HG03039 (cell line): ENCODE measurements at regions not wholly inside any gene's neighbourhood (a gene's known extent, or its start where the extent isn't known, plus 50 kb on each side); places are given as distances from the start of the nearest gene placed in this dataset.

Experiments
- ATAC-seq: cut with Tn5 transposase; IDR thresholded peaks from one replicate; pipeline ENCODE4 v1.9.1; 2021; ENCODE audit warnings: mild to moderate bottlenecking, moderate library complexity; ENCODE audit not compliant: unreplicated experiment

- no peak for ATAC-seq
Measured at GRCh38 chr7:15783987-15784693, 97.7 kb upstream of the MEOX2 start.

GRCh38 chr7:15782656-15783055 lies 96.2 kb upstream of the MEOX2 start:
- no peak for ATAC-seq

GRCh38 chr7:15781944-15782343 lies 95.5 kb upstream of the MEOX2 start:
- ATAC-seq: no peak

- ATAC-seq: no peak
Measured at GRCh38 chr7:15780271-15780670, 93.8 kb upstream of the MEOX2 start.

GRCh38 chr7:15778191-15778590 lies 91.7 kb upstream of the MEOX2 start:
- no peak for ATAC-seq

GRCh38 chr7:15765753-15766152 lies 79.3 kb upstream of the MEOX2 start:
- ATAC-seq: no peak

GRCh38 chr7:15764851-15765382 lies 78.4 kb upstream of the MEOX2 start:
- ATAC-seq: no peak

GRCh38 chr7:15764010-15764409 lies 77.5 kb upstream of the MEOX2 start:
- ATAC-seq: no peak

- no peak for ATAC-seq
Measured at GRCh38 chr7:15757041-15758000, 70.8 kb upstream of the MEOX2 start.

- no peak for ATAC-seq
Measured at GRCh38 chr7:15755061-15755460, 68.6 kb upstream of the MEOX2 start.

GRCh38 chr7:15753887-15754579 lies 67.5 kb upstream of the MEOX2 start:
- ATAC-seq: no peak

- no peak for ATAC-seq
Measured at GRCh38 chr7:15752377-15752776, 65.9 kb upstream of the MEOX2 start.

- ATAC-seq: no peak
Measured at GRCh38 chr7:15751191-15751701, 64.8 kb upstream of the MEOX2 start.

GRCh38 chr7:15750727-15751126 lies 64.2 kb upstream of the MEOX2 start:
- ATAC-seq: no peak

- no peak for ATAC-seq
Measured at GRCh38 chr7:15749631-15750030, 63.1 kb upstream of the MEOX2 start.

- no peak for ATAC-seq
Measured at GRCh38 chr7:15747712-15748111, 61.2 kb upstream of the MEOX2 start.

GRCh38 chr7:15747301-15747700 lies 60.8 kb upstream of the MEOX2 start:
- no peak for ATAC-seq

- no peak for ATAC-seq
Measured at GRCh38 chr7:15743926-15744480, 57.5 kb upstream of the MEOX2 start.

GRCh38 chr7:15737601-15738000 lies 51.1 kb upstream of the MEOX2 start:
- ATAC-seq: no peak
